Stomach (tissue), 4 donors: ENCODE measurements at regions not wholly inside any gene's neighbourhood (a gene's known extent, or its start where the extent isn't known, plus 50 kb on each side); places are given as distances from the start of the nearest gene placed in this dataset.

Experiments used
- CTCF ChIP-seq, 7 experiments: fragments of 450-650 bp in 4 of 7; fragments of 200-600 bp in 3 of 7; sonication (generic) in 3 of 7; IDR thresholded peaks; one replicate each; pipeline ENCODE4 v1.5.1; 2016 to 2019; ENCODE audit warnings: antibody characterized with exemption in 7 of 7, control low read depth in 2 of 7, mild to moderate bottlenecking in 1 of 7
- EP300 ChIP-seq: sonication (generic); formaldehyde crosslinking; IDR thresholded peaks from one replicate; pipeline ENCODE4 v1.6.1; 2017; ENCODE audit warnings: antibody characterized with exemption
- POLR2A ChIP-seq, 4 donors: fragments of 450-650 bp; IDR thresholded peaks; one replicate each; pipeline ENCODE4 v1.6.1; 2016; ENCODE audit warnings: antibody characterized with exemption in 4 of 4, control low read depth in 2 of 4, mild to moderate bottlenecking in 1 of 4, moderate library complexity in 1 of 4

GRCh38 chr1:68758666-68759209, 261.9 kb upstream of the DEPDC1 start:
- TF ChIP-seq CTCF (IDR thresholded peaks at IDR 0.05) (no peak), POLR2A (IDR thresholded peaks at IDR 0.05) (no peak), EP300 (no peak)
